IPS DF 4.7 (cell line): ENCODE measurements at regions not wholly inside any gene's neighbourhood (a gene's known extent, or its start where the extent isn't known, plus 50 kb on each side); places are given as distances from the start of the nearest gene placed in this dataset.

Experiments used
- DNase-seq: peaks from one replicate; pipeline ENCODE4 v3.0.0-alpha.2; 2013; ENCODE audit warnings: low spot score; ENCODE audit errors: extremely low read depth

- DNase-seq = no peak
Observed at GRCh38 chr18:67241299-67241698, 275.2 kb downstream of the DSEL start.

GRCh38 chr18:67239826-67240225 is 276.7 kb downstream of the DSEL start:
- DNase-seq = no peak

GRCh38 chr18:67232991-67233390 is 283.5 kb downstream of the DSEL start:
- DNase-seq = no peak

- DNase-seq = no peak
Observed at GRCh38 chr18:67232406-67232805, 284.1 kb downstream of the DSEL start.

- no peak for DNase-seq
Observed at GRCh38 chr18:67222887-67223286, 293.6 kb downstream of the DSEL start.

GRCh38 chr18:67219821-67220220 is 296.7 kb downstream of the DSEL start:
- DNase-seq = no peak

- DNase-seq = no peak
Observed at GRCh38 chr18:67218556-67218955, 298.0 kb downstream of the DSEL start.

GRCh38 chr18:67217551-67218166 is 298.9 kb downstream of the DSEL start:
- DNase-seq = no peak

- DNase-seq = no peak
Observed at GRCh38 chr18:67216846-67217245, 299.7 kb downstream of the DSEL start.

- no peak for DNase-seq
Observed at GRCh38 chr18:67215686-67216085, 300.8 kb downstream of the DSEL start.

GRCh38 chr18:67211646-67212045 is 304.9 kb downstream of the DSEL start:
- no peak for DNase-seq

- no peak for DNase-seq
Observed at GRCh38 chr18:67200665-67201064, 315.9 kb downstream of the DSEL start.

GRCh38 chr18:67199993-67200617 is 316.4 kb downstream of the DSEL start:
- no peak for DNase-seq

GRCh38 chr18:67194886-67195285 is 321.6 kb downstream of the DSEL start:
- DNase-seq = no peak

- DNase-seq = no peak
Observed at GRCh38 chr18:67192535-67192934, 324.0 kb downstream of the DSEL start.

GRCh38 chr18:67183398-67183797 is 333.1 kb downstream of the DSEL start:
- DNase-seq = peak; percentile 51

GRCh38 chr18:67179726-67180125 is 336.8 kb downstream of the DSEL start:
- DNase-seq = no peak

- no peak for DNase-seq
Observed at GRCh38 chr18:67159662-67160061, 356.9 kb downstream of the DSEL start.

GRCh38 chr18:67154979-67155378 is 361.5 kb downstream of the DSEL start:
- no peak for DNase-seq

- no peak for DNase-seq
Observed at GRCh38 chr18:67151366-67151765, 365.2 kb downstream of the DSEL start.

GRCh38 chr18:67145586-67146292 is 370.8 kb downstream of the DSEL start:
- DNase-seq = no peak

- DNase-seq = no peak
Observed at GRCh38 chr18:67144329-67144728, 372.2 kb downstream of the DSEL start.

GRCh38 chr18:67143028-67143427 is 373.5 kb downstream of the DSEL start:
- DNase-seq = no peak
